ENCODE measurements at regions not wholly inside any gene's neighbourhood (a gene's known extent, or its start where the extent isn't known, plus 50 kb on each side); places are given as distances from the start of the nearest gene placed in this dataset.

- DNase-seq = no peak
- no peaks in the 10 kb centered on the region for H3K36me3 ChIP-seq (ENCODE audit: control insufficient read depth in 2 of 3, insufficient read depth in 3 of 3, low read length in 3 of 3)
- peaks cover 0 to 3% (median 3%) of the 10 kb centered on the region in 3 donors for H3K4me1 ChIP-seq (ENCODE audit: control insufficient read depth in 2 of 3, insufficient read depth in 2 of 3, low read depth in 1 of 3, low read length in 3 of 3)
- intact Hi-C loops (cut with DNase I) = no loop called here
- H3K9me3 ChIP-seq (ENCODE audit: control insufficient read depth in 2 of 3, insufficient read depth in 1 of 3, low read length in 3 of 3) = no peaks in the 10 kb centered on the region
- no peaks in the 10 kb centered on the region for H3K27me3 ChIP-seq (ENCODE audit: control insufficient read depth, insufficient read depth, low read length)
- TF ChIP-seq CTCF (IDR thresholded peaks at IDR 0.05; ENCODE audit: borderline replicate concordance, extremely low read depth, insufficient read depth) = no peak
- no peak overlapping the region for H3K27ac ChIP-seq (ENCODE audit: low read depth in 2 of 2, low read length in 2 of 2)
- no peak for FAIRE-seq
- H3K4me3 ChIP-seq (ENCODE audit: low read length in 3 of 3) = no peak overlapping the region
- no peak overlapping the region for H3K9ac ChIP-seq (ENCODE audit: low read length in 3 of 3)
Measured at GRCh38 chr4:41460641-41461040, 77.3 kb upstream of the LIMCH1 start.

GRCh38 chr4:41461780-41462307 lies 76.1 kb upstream of the LIMCH1 start:
- Histone ChIP-seq H3K4me1 (ENCODE audit: control insufficient read depth in 2 of 3, insufficient read depth in 2 of 3, low read depth in 1 of 3, low read length in 3 of 3) (peaks cover 0 to 3% (median 0%) of the 10 kb centered on the region in 3 donors), H3K9ac (ENCODE audit: low read length in 3 of 3) (no peak overlapping the region), H3K27ac (ENCODE audit: low read depth in 2 of 2, low read length in 2 of 2) (no peak overlapping the region), H3K27me3 (ENCODE audit: control insufficient read depth, insufficient read depth, low read length) (no peaks in the 10 kb centered on the region), H3K9me3 (ENCODE audit: control insufficient read depth in 2 of 3, insufficient read depth in 1 of 3, low read length in 3 of 3) (no peaks in the 10 kb centered on the region), H3K4me3 (ENCODE audit: low read length in 3 of 3) (no peak overlapping the region), H3K36me3 (ENCODE audit: control insufficient read depth in 2 of 3, insufficient read depth in 3 of 3, low read length in 3 of 3) (no peaks in the 10 kb centered on the region)
- intact Hi-C loops (cut with DNase I) = no loop called here
- DNase-seq (no peak), FAIRE-seq (no peak)
- no peak for TF ChIP-seq CTCF (IDR thresholded peaks at IDR 0.05; ENCODE audit: borderline replicate concordance, extremely low read depth, insufficient read depth)

- no peak overlapping the region for H3K27ac ChIP-seq (ENCODE audit: low read depth in 2 of 2, low read length in 2 of 2)
- intact Hi-C loops (cut with DNase I) = no loop called here
- H3K36me3 ChIP-seq (ENCODE audit: control insufficient read depth in 2 of 3, insufficient read depth in 3 of 3, low read length in 3 of 3) = no peaks in the 10 kb centered on the region
- no peak for DNase-seq
- no peaks in the 10 kb centered on the region for H3K9me3 ChIP-seq (ENCODE audit: control insufficient read depth in 2 of 3, insufficient read depth in 1 of 3, low read length in 3 of 3)
- H3K27me3 ChIP-seq (ENCODE audit: control insufficient read depth, insufficient read depth, low read length) = no peaks in the 10 kb centered on the region
- no peak for FAIRE-seq
- no peak overlapping the region for H3K9ac ChIP-seq (ENCODE audit: low read length in 3 of 3)
- no peak overlapping the region for H3K4me3 ChIP-seq (ENCODE audit: low read length in 3 of 3)
- peaks cover 0 to 7% (median 0%) of the 10 kb centered on the region in 3 donors for H3K4me1 ChIP-seq (ENCODE audit: control insufficient read depth in 2 of 3, insufficient read depth in 2 of 3, low read depth in 1 of 3, low read length in 3 of 3)
- no peak for TF ChIP-seq CTCF (IDR thresholded peaks at IDR 0.05; ENCODE audit: borderline replicate concordance, extremely low read depth, insufficient read depth)
Measured at GRCh38 chr4:41465146-41465761, 72.7 kb upstream of the LIMCH1 start.

All from kidney (tissue), 13 donors.